Nephron (organoid): ENCODE measurements at regions not wholly inside any gene's neighbourhood (a gene's known extent, or its start where the extent isn't known, plus 50 kb on each side); places are given as distances from the start of the nearest gene placed in this dataset.
A peak's percentile ranks its signal among the peaks of the same experiment; 100 is the strongest.

Experiments
- H3K27ac Mint-ChIP-seq, 3 experiments: 2 replicates each; pipeline ENCODE4 v1.8.0; 2020; ENCODE audit warnings: mixed read lengths in 3 of 3, mild to moderate bottlenecking in 2 of 3, moderate library complexity in 1 of 3
- H3K27me3 Mint-ChIP-seq: 2 replicates; pipeline ENCODE4 v1.8.0; 2021; ENCODE audit warnings: low read depth, mild to moderate bottlenecking, moderate library complexity, mixed read lengths
- H3K36me3 Mint-ChIP-seq: 2 replicates; pipeline ENCODE4 v1.8.0; 2020; ENCODE audit warnings: low read depth, mixed read lengths
- H3K4me1 Mint-ChIP-seq: 2 replicates; pipeline ENCODE4 v1.8.0; 2020; ENCODE audit warnings: mixed read lengths
- H3K4me3 Mint-ChIP-seq, 3 experiments: 2 replicates each; pipeline ENCODE4 v1.8.0; 2020; ENCODE audit warnings: mild to moderate bottlenecking in 3 of 3, mixed read lengths in 3 of 3, moderate library complexity in 2 of 3
- H3K9me3 Mint-ChIP-seq: 2 replicates; pipeline ENCODE4 v1.8.0; 2020; ENCODE audit warnings: mixed read lengths
- CTCF ChIP-seq, 3 experiments: fragments of 200-600 bp; sonication (generic); IDR thresholded peaks; one replicate each; pipeline ENCODE4 v1.5.0; 2021; ENCODE audit warnings: antibody characterized with exemption in 3 of 3; ENCODE audit not compliant: unreplicated experiment in 3 of 3

- Mint-ChIP-seq H3K27me3 (no peaks in the 10 kb centered on the region), H3K9me3 (no peaks in the 10 kb centered on the region), H3K36me3 (no peaks in the 10 kb centered on the region), H3K27ac (no peak overlapping the region), H3K4me3 (no peak overlapping the region), H3K4me1 (peaks cover 10% of the 10 kb centered on the region)
- TF ChIP-seq CTCF (IDR thresholded peaks at IDR 0.05; ENCODE audit: unreplicated experiment in 3 of 3), result no peak
These were observed 119.2 kb downstream of the RWDD3 start for GRCh38 chr1:95353194-95353593.

GRCh38 chr1:95364546-95364945 lies 130.5 kb downstream of the RWDD3 start:
- peaks cover 7% of the 10 kb centered on the region for H3K27me3 Mint-ChIP-seq
- H3K4me3 Mint-ChIP-seq, result no peak overlapping the region
- no peak for TF ChIP-seq CTCF (IDR thresholded peaks at IDR 0.05; ENCODE audit: unreplicated experiment in 3 of 3)
- no peaks in the 10 kb centered on the region for H3K36me3 Mint-ChIP-seq
- H3K27ac Mint-ChIP-seq, result no peak overlapping the region
- no peaks in the 10 kb centered on the region for H3K9me3 Mint-ChIP-seq
- H3K4me1 Mint-ChIP-seq, result peaks cover 14% of the 10 kb centered on the region

- H3K9me3 Mint-ChIP-seq, result no peaks in the 10 kb centered on the region
- H3K36me3 Mint-ChIP-seq, result no peaks in the 10 kb centered on the region
- H3K4me1 Mint-ChIP-seq, result peaks cover 30% of the 10 kb centered on the region
- no peak overlapping the region for H3K4me3 Mint-ChIP-seq
- H3K27ac Mint-ChIP-seq, result no peak overlapping the region
- peaks cover 7% of the 10 kb centered on the region for H3K27me3 Mint-ChIP-seq
- no peak for TF ChIP-seq CTCF (IDR thresholded peaks at IDR 0.05; ENCODE audit: unreplicated experiment in 3 of 3)
These were observed 132.5 kb downstream of the RWDD3 start for GRCh38 chr1:95366498-95366897.

GRCh38 chr1:95368178-95368577 lies 134.2 kb downstream of the RWDD3 start:
- H3K9me3 Mint-ChIP-seq, result no peaks in the 10 kb centered on the region
- H3K27ac Mint-ChIP-seq, result no peak overlapping the region
- no peak overlapping the region for H3K4me3 Mint-ChIP-seq
- H3K36me3 Mint-ChIP-seq, result no peaks in the 10 kb centered on the region
- H3K27me3 Mint-ChIP-seq, result peaks cover under 1% of the 10 kb centered on the region
- H3K4me1 Mint-ChIP-seq, result peaks cover 30% of the 10 kb centered on the region
- TF ChIP-seq CTCF (IDR thresholded peaks at IDR 0.05; ENCODE audit: unreplicated experiment in 3 of 3), result no peak

- H3K4me1 Mint-ChIP-seq, result peaks cover 30% of the 10 kb centered on the region
- no peaks in the 10 kb centered on the region for H3K9me3 Mint-ChIP-seq
- H3K36me3 Mint-ChIP-seq, result no peaks in the 10 kb centered on the region
- H3K27ac Mint-ChIP-seq, result peak overlapping the region in 2 of 3 experiments; percentile 79 to 86
- TF ChIP-seq CTCF (IDR thresholded peaks at IDR 0.05; ENCODE audit: unreplicated experiment in 3 of 3), result no peak
- H3K27me3 Mint-ChIP-seq, result no peaks in the 10 kb centered on the region
- no peak overlapping the region for H3K4me3 Mint-ChIP-seq
These were observed 136.1 kb downstream of the RWDD3 start for GRCh38 chr1:95369985-95370690.
